Esophagus mucosa (tissue), 1 donor: ENCODE measurements at regions not wholly inside any gene's neighbourhood (a gene's known extent, or its start where the extent isn't known, plus 50 kb on each side); places are given as distances from the start of the nearest gene placed in this dataset.
"Not testable (repeated sequence)": the region's sequence is repeated elsewhere in the genome, so short reads cannot be mapped to it uniquely, and the experiment has no call there.

Experiments used
- ATAC-seq: fragments of 200-7000 bp; cut with Tn5 transposase; one replicate; pipeline ENCODE4 v1.9.1; 2020
- donor health status: DM: yes; HTN: yes; CAD: no.

DNA sequence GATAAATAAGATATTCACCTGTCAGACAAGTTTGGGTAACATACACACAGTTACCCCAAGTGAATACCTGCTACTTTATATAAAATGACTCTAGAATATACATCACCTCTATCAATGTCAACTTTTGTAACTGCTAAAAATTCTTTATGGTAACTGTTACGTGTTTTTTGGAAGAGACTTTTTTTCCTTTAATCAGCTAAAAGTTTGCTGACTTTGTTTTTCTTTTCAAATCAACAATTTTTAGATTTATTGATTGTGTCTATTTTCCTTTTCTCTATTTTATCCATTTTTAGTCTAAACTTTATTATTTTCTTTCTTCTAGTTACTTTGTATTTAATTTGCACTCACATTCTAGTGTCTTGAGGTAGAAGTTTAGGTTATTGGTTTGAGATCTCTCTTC lies 1106.6 kb upstream of the LCORL start:
- ATAC-seq, result no peak

DNA sequence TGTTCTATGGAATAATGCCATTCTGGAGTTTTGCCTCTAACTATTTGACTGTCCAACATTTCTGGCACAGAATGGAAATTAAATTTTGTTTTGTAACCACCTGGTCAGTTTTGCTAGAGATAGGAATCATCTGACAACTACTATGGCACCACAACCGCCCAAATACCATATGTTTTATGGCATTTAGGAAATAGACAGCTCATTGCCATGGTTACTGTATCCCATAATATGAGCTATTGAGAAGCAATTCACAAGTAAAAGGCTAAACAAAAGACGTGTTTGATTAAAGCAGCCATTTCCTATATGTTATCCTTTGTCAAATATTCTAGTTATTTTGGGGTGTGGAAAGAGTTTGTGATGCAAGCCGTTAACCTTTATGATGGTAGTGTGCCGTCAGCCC lies 1105.3 kb upstream of the LCORL start:
- no peak for ATAC-seq

GRCh38 chr4:19123681-19124080 lies 1102.1 kb upstream of the LCORL start:
- ATAC-seq, result no peak

DNA sequence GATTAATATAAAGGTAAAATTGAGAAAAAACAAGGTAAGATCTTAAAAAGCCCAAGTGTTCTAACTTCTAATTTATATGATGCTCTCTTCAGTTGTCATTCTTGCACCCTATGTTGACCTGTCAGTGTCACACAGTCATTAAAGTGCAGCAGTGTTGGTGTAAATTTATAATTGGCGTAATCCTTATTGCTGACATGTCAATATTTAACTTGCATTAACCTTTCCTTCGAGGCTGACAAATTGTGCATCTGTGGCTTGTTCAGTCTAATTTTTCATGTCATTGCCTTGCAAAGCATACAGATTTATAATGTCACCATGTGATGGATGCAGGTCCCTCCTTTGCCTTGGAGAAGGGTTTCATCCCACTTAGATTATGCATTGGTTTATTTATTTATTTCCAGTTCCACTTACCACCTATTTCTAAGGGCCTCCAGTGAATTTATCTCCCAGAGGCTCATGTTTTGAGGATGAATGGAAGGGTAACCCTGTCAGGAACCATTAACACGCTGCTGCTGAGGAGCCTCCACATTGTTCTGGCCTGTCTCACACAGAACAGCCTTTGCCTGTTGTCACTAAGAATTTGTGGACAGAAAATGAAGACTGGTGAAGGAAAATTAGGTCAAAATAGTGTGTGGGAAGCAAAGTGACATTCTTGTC lies 1098.5 kb upstream of the LCORL start:
- ATAC-seq, result no peak

DNA sequence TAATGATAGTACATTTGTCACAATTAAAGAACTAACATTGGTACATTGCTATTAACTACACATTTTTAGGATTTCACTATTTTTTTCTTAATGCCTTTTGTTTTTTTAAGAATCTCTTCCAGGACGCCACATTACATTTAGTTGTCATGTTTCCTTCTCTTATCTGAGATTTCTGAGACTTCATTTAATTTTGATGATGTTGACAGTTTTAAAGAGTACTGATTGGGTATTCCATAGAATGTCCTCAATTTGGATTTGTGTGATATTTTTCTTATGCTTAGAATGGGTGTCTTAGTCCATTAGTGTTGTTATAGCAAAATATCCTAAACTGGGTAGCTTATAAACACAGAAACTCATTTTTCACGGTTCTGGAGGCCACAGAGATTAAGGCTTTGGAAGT lies 1095.5 kb upstream of the LCORL start:
- no peak for ATAC-seq

DNA sequence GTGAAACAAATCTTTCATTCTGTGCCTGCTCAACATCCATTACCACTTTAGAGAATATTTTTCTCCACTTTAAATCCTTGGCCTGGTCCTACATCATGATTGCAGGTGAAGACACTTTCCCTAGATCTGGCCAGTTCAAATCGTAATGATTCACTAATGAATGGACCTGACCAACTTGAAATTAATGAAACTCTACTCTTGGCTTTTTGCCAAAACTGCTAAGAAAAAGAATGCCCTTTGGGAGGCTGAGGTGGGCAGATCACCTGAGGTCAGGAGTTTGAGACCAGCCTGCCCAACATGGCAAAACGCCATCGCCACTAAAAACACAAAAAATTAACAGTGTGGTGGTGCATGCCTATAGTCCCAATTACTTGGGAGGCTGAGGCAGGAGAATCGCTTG lies 1082.6 kb upstream of the LCORL start:
- no peak for ATAC-seq

DNA sequence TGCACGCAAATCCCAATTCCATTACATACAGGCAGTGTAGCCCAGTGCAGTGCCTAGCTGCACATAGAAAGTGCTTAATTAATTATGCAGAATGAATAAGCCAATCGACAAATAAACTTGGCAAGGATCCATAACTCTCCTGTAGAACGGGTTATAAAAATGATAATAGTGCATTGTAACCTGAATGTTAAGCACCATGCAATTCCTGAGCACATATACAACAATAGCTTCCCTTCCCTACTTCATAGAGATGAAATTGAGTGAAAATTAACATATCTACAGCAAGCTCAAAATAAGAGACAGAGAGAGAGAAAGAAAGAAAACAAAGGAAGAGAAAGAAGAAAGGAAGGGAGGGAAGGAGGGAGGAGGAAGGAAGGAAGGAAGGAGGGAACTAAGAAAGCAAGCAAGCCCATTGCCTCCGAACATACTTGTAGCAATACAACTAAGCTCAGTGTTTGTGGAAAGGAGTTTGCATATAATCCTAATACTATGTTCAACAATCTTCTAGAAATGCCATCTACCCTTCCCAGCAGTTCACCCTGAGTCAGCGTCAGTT lies 1074.0 kb upstream of the LCORL start:
- ATAC-seq, result no peak

GRCh38 chr4:19093951-19094350 lies 1072.4 kb upstream of the LCORL start:
- ATAC-seq, result no peak

GRCh38 chr4:19092797-19093196 lies 1071.2 kb upstream of the LCORL start:
- no peak for ATAC-seq

DNA sequence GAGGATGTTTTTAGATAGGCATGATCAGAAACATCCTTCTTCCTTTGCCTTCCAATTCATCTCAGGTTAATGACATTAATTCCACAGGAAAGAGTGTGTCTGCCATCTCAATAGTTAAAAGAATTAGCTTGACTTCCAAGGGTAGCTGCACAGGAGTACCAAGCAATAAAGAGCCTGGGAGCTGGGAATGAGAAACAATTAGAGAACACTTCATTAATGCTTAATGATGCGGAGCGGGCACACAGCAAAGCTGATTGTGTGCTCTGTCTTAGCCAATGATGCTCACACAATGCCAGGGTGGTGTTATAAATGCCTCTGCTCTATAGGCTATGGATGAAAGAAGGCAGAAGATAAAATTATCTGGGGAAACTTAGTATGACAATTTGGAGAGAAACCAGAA lies 1052.5 kb upstream of the LCORL start:
- no peak for ATAC-seq

DNA sequence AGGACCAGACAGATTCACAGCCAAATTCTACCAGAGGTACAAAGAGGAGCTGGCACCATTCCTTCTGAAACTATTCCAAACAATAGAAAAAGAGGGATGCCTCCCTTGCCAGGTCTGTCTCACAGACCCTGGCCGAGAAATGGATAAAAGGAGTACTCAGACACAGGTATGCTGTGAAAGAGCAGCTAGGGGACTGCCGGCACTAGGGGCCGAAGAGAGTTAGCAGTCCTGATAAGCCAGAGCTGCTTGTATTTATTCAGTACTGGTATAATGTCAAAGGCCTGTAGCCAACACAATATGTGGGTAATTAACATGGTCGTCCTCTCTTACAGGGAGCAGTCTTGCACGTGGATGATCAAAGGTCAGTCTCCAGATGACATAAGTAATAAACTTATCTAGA lies 1042.1 kb upstream of the LCORL start:
- no peak for ATAC-seq

DNA sequence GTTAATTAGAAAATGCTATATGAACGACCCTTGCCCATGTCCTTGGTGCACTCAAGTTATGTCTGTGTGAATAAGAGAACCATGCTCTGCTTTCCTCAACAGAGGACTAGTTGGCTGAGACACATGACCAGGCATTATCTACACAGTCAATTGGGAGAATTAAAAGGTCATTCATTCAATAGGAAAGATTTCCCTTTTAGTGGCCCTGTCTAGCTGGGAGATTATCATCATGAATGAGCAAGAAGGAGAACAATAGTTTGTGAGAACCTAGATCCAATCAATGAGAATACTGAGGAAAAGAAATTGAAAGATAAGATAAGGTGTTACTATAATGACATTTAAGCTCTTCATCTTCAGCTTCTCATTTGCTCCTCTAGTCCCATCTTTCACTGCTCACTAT lies 1033.4 kb upstream of the LCORL start:
- ATAC-seq, result no peak

DNA sequence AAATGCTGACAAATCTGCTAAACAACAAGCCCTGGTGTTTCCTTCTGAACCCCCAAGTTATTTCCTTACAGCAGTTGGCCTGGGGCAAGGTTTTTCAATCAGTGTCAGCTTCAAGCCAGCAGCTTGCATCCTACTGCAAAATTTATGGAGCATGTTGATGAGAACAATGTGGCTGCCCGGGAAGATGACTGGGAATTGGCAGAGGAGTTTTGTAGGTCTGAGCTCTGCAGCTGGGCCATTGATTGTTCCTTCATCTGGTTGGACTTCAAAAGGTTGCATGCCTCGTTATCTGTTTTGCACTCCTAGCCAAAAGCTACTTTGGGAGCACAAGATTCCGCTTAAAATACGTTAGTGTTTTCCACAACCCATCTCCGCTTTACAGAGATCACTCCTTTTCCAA lies 1030.3 kb upstream of the LCORL start:
- ATAC-seq, result no peak

DNA sequence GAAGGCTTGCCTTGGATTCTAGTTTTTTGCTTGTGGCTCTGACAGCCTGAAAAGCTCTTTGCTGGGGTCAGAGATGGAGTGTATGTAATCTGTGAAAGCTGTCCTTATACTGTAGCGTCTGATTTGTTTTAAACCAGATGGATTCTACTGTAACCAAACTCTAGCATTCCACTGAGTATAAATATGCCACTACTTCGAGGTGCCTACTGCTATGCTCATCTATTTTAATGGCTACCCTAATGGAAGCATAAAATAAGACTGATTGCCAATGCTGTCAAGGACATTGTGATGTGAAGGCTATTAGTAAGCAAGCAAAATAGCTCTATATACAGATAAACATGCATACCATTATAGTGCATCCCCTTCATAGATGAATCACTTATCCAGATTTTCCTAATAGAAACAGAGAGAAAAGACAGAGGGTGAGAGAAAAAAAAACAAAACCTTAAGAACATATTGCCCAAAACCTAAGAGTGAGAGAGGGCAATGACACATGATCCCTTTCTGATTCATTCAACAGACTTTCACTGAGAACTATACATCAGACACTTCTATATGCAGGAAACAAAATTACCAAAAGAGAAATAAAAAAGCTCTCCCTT lies 1025.8 kb upstream of the LCORL start:
- no peak for ATAC-seq

DNA sequence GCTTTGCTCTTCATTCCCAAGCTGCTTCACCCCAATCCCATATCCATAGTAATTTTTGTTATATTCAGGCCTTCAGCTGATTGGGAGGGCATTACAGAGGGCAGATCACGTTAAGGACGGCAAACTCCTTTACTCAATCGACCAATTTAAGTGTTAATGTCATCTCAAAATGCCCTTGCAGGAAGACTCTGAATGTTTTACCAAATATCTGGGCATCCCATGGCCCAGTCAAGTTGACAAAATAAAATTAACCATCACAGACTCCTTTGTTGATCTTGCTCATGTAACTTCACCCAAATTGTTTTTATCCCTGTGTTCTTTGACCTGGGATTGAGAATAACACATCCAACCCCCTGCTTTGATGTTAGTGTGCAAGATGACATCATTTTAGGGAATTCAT lies 1018.3 kb upstream of the LCORL start:
- no peak for ATAC-seq

DNA sequence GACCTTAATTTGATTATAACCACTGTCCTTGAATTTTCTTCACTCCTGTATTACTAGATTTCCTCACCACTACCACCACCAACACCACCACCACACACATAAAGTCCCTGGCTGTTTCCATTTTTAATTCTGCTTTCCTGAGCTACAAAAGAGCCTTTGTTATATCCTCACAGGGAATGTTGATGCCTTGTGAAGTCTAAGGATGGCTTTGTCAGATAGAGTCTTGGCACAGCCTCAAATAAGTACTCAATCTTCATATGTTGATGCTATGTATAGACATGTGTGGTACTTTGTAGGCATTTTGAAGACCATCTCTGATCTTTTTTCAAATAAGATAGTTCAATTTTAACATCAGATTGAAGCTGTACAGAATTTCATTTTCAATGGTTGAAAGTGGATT lies 1016.7 kb upstream of the LCORL start:
- no peak for ATAC-seq

- no peak for ATAC-seq
Measured at GRCh38 chr4:19033816-19034733, 1012.5 kb upstream of the LCORL start.

- no peak for ATAC-seq
Measured at GRCh38 chr4:19030536-19030935, 1009.0 kb upstream of the LCORL start.

- no peak for ATAC-seq
Measured at GRCh38 chr4:19030048-19030447, 1008.5 kb upstream of the LCORL start.

DNA sequence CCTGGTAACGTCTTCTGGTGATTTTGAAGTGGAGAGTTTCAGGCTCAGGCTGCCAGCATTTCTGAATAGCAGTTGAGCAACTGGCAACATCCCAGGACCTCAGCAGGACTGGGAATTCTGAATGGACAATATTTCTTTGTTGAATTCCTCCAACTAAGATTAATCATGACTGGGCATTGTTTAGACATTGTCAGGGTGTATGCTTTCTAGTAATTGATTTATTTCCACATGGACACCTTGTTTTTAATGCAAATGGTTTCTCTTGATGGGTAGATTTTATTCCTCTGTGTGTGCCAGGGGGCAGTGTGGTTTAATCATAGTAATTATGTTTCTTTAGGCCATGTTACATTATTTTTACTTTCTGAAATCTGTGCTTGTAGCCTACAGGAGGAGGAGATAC lies 1004.7 kb upstream of the LCORL start:
- ATAC-seq, result no peak

DNA sequence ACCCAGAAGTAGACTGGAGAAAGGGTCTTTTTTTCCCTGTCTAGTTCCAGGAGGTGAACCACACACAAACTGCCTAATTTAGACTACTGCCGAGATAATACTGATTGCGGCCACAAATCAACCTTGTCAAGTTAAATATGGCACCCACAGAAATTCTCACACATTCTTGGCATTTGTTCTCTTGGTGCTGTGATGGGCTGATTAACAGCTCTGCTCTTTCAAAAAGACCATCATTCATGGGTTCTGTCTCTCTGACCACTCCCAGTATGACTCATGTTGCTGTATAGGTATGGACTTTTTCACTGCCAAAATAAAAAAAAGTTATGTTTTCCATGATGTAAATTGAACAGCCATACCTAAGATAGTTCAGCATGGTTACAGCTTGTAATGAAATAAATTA lies 1003.5 kb upstream of the LCORL start:
- no peak for ATAC-seq

GRCh38 chr4:19024047-19024446 lies 1002.5 kb upstream of the LCORL start:
- ATAC-seq, result no peak

DNA sequence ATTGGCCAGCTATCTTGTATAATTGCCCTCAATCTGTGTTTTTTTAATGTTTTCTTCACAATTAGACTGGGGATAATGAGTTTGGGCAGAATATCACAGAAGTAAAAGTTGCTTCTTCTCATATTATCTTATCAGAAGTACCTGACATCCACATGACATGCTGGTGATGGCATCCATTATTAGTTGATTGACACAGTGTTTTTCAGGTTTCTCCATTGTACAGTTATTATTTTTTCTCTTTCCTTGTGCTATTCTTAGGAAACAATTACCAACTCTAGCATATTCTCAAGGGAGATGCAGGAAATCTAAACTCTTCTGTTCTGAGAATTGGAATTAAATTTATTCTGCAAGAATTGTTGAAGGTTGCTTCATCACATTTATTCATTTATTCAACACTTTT lies 1000.1 kb upstream of the LCORL start:
- ATAC-seq, result no peak

DNA sequence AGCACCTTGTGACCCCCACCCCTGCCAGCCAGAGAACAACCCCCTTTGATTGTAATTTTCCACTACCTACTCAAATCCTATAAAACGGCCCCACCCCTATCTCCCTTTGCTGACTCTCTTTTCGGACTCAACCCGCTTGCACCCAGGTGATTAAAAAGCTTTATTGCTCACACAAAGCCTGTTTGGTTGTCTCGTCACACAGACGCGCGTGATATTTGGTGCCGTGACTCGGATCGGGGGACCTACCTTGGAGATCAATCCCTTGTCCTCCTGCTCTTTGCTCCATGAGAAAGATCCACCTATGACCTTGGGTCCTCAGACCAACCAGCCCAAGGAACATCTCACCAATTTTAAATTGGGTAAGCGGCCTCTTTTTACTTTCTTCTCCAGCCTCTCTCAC lies 995.0 kb upstream of the LCORL start:
- not testable (repeated sequence) for ATAC-seq
